Osteocyte (in vitro differentiated cells): ENCODE measurements at regions not wholly inside any gene's neighbourhood (a gene's known extent, or its start where the extent isn't known, plus 50 kb on each side); places are given as distances from the start of the nearest gene placed in this dataset.

Source experiments
- DNase-seq: peaks from one replicate; pipeline ENCODE4 v3.0.0; 2021; ENCODE audit warnings: mixed read lengths; ENCODE audit not compliant: unreplicated experiment; ENCODE audit errors: extremely low spot score
- H3K27ac Mint-ChIP-seq: one replicate; pipeline ENCODE4 v1.8.0; 2021; ENCODE audit warnings: mild to moderate bottlenecking, mixed read lengths; ENCODE audit not compliant: unreplicated experiment
- H3K27me3 Mint-ChIP-seq: one replicate; pipeline ENCODE4 v1.8.0; 2021; ENCODE audit warnings: mixed read lengths; ENCODE audit not compliant: unreplicated experiment
- H3K36me3 Mint-ChIP-seq: one replicate; pipeline ENCODE4 v1.8.0; 2021; ENCODE audit warnings: mixed read lengths; ENCODE audit not compliant: unreplicated experiment
- H3K4me1 Mint-ChIP-seq: one replicate; pipeline ENCODE4 v1.8.0; 2021; ENCODE audit warnings: mixed read lengths; ENCODE audit not compliant: unreplicated experiment
- H3K4me3 Mint-ChIP-seq: one replicate; pipeline ENCODE4 v1.8.0; 2021; ENCODE audit warnings: mild to moderate bottlenecking, moderate library complexity, mixed read lengths; ENCODE audit not compliant: unreplicated experiment
- H3K9me3 Mint-ChIP-seq: one replicate; pipeline ENCODE4 v1.8.0; 2021; ENCODE audit warnings: mixed read lengths; ENCODE audit not compliant: unreplicated experiment
- TF ChIP-seq, protein P1 (sequence below): fragments of 200-600 bp; sonication (generic); IDR thresholded peaks from 2 replicates; pipeline ENCODE4 v1.5.0; 2021; ENCODE audit warnings: antibody characterized with exemption, mild to moderate bottlenecking, moderate library complexity

DNA sequence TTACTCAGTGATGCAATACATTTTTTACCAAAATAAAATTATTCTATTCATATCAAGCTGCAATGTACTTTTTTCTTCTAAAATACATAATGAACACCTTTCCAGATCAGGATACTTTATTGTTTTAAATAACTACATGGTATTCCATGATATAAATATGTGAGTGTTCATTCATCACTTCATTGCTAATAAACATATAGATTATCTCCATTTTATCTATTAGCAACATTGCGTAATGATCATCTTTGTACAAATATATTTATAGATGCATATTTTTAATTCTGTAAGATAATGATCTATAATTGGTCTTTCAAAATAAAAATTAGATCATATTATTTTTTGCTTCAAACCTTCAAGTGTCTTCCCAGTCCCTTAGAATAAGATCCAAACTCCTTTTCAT is 156.1 kb upstream of the HHIP start:
- Mint-ChIP-seq H3K27me3 (peaks cover 10% of the 10 kb centered on the region), H3K4me3 (no peak overlapping the region), H3K4me1 (peaks cover 1% of the 10 kb centered on the region), H3K27ac (no peak overlapping the region), H3K36me3 (no peaks in the 10 kb centered on the region), H3K9me3 (peaks cover 3% of the 10 kb centered on the region)
- TF ChIP-seq, protein P1, sequence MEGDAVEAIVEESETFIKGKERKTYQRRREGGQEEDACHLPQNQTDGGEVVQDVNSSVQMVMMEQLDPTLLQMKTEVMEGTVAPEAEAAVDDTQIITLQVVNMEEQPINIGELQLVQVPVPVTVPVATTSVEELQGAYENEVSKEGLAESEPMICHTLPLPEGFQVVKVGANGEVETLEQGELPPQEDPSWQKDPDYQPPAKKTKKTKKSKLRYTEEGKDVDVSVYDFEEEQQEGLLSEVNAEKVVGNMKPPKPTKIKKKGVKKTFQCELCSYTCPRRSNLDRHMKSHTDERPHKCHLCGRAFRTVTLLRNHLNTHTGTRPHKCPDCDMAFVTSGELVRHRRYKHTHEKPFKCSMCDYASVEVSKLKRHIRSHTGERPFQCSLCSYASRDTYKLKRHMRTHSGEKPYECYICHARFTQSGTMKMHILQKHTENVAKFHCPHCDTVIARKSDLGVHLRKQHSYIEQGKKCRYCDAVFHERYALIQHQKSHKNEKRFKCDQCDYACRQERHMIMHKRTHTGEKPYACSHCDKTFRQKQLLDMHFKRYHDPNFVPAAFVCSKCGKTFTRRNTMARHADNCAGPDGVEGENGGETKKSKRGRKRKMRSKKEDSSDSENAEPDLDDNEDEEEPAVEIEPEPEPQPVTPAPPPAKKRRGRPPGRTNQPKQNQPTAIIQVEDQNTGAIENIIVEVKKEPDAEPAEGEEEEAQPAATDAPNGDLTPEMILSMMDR: no peak
- no peak for DNase-seq

- DNase-seq: no peak
- Mint-ChIP-seq H3K9me3 (no peaks in the 10 kb centered on the region), H3K4me1 (peaks cover 1% of the 10 kb centered on the region), H3K4me3 (no peak overlapping the region), H3K27me3 (peaks cover 10% of the 10 kb centered on the region), H3K36me3 (no peaks in the 10 kb centered on the region), H3K27ac (no peak overlapping the region)
- TF ChIP-seq, protein P1: no peak
Measured at GRCh38 chr4:144494280-144494679, 151.7 kb upstream of the HHIP start.

GRCh38 chr4:144495944-144496343 is 150.0 kb upstream of the HHIP start:
- Mint-ChIP-seq H3K4me3 (no peak overlapping the region), H3K9me3 (no peaks in the 10 kb centered on the region), H3K4me1 (peaks cover 1% of the 10 kb centered on the region), H3K27ac (no peak overlapping the region), H3K36me3 (no peaks in the 10 kb centered on the region), H3K27me3 (peaks cover 5% of the 10 kb centered on the region)
- DNase-seq: no peak
- TF ChIP-seq, protein P1: no peak

DNA sequence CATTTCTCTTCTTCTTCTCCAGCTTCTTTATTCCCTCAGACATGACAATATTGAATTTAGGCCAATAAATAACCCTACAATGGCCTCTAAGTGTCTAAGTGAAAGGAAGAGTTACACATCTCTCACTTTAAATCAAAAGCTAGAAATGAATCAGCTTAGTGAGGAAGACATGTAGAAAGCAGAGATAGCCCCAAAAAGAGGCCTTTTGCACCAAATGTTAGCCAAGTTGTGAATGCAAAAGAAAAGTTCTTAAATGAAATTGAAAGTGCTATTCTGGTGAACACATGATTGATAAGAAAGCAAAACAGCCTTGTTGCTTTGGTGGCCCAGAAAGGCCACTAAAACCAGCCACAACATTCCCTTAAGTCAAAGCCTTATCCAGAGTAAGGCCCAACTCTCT is 146.2 kb upstream of the HHIP start:
- no peak overlapping the region for H3K27ac Mint-ChIP-seq
- no peaks in the 10 kb centered on the region for H3K27me3 Mint-ChIP-seq
- TF ChIP-seq, protein P1: no peak
- no peaks in the 10 kb centered on the region for H3K36me3 Mint-ChIP-seq
- H3K9me3 Mint-ChIP-seq: no peaks in the 10 kb centered on the region
- H3K4me3 Mint-ChIP-seq: no peak overlapping the region
- no peak for DNase-seq
- H3K4me1 Mint-ChIP-seq: no peaks in the 10 kb centered on the region

DNA sequence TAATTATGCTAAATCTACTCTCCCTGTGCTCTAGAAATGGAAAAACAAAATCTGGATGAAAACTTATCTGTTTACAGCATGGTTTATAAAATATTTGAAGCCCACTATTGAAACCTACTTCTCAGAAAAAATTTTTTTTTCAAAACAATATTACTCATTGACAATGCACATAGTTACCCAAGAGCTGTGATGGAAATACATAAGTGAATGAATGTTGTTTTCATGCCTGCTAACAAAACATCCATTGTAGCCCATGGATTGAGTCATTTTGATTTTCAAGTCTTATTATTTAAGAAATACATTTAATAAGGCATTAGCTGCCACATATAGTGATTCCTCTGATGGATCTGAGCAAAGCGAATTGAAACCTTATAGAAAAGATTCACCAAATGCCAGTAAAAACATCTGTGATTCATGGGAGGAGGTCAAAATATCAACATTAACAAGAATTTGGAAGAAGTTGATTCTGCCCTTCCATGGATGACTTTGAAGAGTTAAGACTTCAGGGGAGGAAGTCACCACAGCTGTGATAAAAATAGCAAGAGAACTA is 144.7 kb upstream of the HHIP start:
- TF ChIP-seq, protein P1: no peak
- no peak for DNase-seq
- no peaks in the 10 kb centered on the region for H3K36me3 Mint-ChIP-seq

More for the DNA sequence above, 144.7 kb upstream of the HHIP start:
- Mint-ChIP-seq H3K27me3 (no peaks in the 10 kb centered on the region), H3K4me3 (no peak overlapping the region), H3K9me3 (no peaks in the 10 kb centered on the region), H3K27ac (no peak overlapping the region), H3K4me1 (no peaks in the 10 kb centered on the region)
